Hepatocyte (in vitro differentiated cells): ENCODE measurements at regions not wholly inside any gene's neighbourhood (a gene's known extent, or its start where the extent isn't known, plus 50 kb on each side); places are given as distances from the start of the nearest gene placed in this dataset.

Experiments
- DNase-seq: peaks from one replicate; pipeline ENCODE4 v3.0.0-alpha.2; 2016; ENCODE audit warnings: low spot score
- H2AFZ ChIP-seq: fragments of 200-600 bp; sonication (generic); 2 replicates; pipeline ENCODE4 v1.6.0; 2016; ENCODE audit warnings: antibody characterized with exemption, mild to moderate bottlenecking
- H3K27ac ChIP-seq: fragments of 200-600 bp; sonication (generic); 2 replicates; pipeline ENCODE4 v1.5.1; 2016; ENCODE audit warnings: mild to moderate bottlenecking
- H3K27me3 ChIP-seq: fragments of 200-600 bp; sonication (generic); 2 replicates; pipeline ENCODE4 v1.6.1; 2016
- H3K36me3 ChIP-seq: fragments of 200-600 bp; sonication (generic); replicated peaks from 2 replicates; pipeline ENCODE4 v1.5.1; 2016; ENCODE audit warnings: low read depth; ENCODE audit not compliant: insufficient read depth
- H3K4me1 ChIP-seq: fragments of 200-600 bp; sonication (generic); 2 replicates; pipeline ENCODE4 v1.5.1; 2016; ENCODE audit warnings: mild to moderate bottlenecking, moderate library complexity; ENCODE audit not compliant: insufficient read depth
- H3K4me2 ChIP-seq: fragments of 200-600 bp; sonication (generic); 2 replicates; pipeline ENCODE4 v1.6.0; 2016
- H3K4me3 ChIP-seq: fragments of 200-600 bp; sonication (generic); 2 replicates; pipeline ENCODE4 v1.5.1; 2016; ENCODE audit warnings: mild to moderate bottlenecking
- H3K79me2 ChIP-seq: fragments of 200-600 bp; sonication (generic); 2 replicates; pipeline ENCODE4 v1.6.0; 2017; ENCODE audit warnings: mild to moderate bottlenecking
- H3K9me2 ChIP-seq: fragments of 200-600 bp; sonication (generic); replicated peaks from 2 replicates; pipeline ENCODE4 v1.6.0; 2017; ENCODE audit warnings: mild to moderate bottlenecking; ENCODE audit not compliant: insufficient read depth
- H3K9me3 ChIP-seq: fragments of 200-600 bp; sonication (generic); 2 replicates; pipeline ENCODE4 v1.5.1; 2016; ENCODE audit warnings: low read depth, mild to moderate bottlenecking
- H4K20me1 ChIP-seq: fragments of 200-600 bp; sonication (generic); 2 replicates; pipeline ENCODE4 v1.6.0; 2016; ENCODE audit warnings: mild to moderate bottlenecking; ENCODE audit not compliant: insufficient read depth, poor library complexity, severe bottlenecking
- EZH2 ChIP-seq: fragments of 200-600 bp; sonication (generic); IDR thresholded peaks from 2 replicates; pipeline ENCODE4 v1.6.1; 2016; ENCODE audit warnings: antibody characterized with exemption, mild to moderate bottlenecking, borderline replicate concordance
- EZH2phosphoT487 ChIP-seq: fragments of 200-600 bp; sonication (generic); IDR thresholded peaks from one replicate; pipeline ENCODE4 v1.6.1; 2018; ENCODE audit warnings: antibody characterized with exemption, mild to moderate bottlenecking, low read depth, moderate library complexity; ENCODE audit not compliant: unreplicated experiment, severe bottlenecking
- WGBS: methylation state at CpG from one replicate; pipeline ENCODE4 v1.1.6; 2016; ENCODE audit warnings: low lambda C conversion rate; ENCODE audit errors: missing lambda C conversion rate; 5-methylcytosine and 5-hydroxymethylcytosine counted together
- TF ChIP-seq, protein P1 (sequence below): fragments of 200-600 bp; sonication (generic); IDR thresholded peaks from 2 replicates; pipeline ENCODE4 v1.5.1; 2016; ENCODE audit warnings: antibody characterized with exemption, mild to moderate bottlenecking; ENCODE audit not compliant: poor library complexity

DNA sequence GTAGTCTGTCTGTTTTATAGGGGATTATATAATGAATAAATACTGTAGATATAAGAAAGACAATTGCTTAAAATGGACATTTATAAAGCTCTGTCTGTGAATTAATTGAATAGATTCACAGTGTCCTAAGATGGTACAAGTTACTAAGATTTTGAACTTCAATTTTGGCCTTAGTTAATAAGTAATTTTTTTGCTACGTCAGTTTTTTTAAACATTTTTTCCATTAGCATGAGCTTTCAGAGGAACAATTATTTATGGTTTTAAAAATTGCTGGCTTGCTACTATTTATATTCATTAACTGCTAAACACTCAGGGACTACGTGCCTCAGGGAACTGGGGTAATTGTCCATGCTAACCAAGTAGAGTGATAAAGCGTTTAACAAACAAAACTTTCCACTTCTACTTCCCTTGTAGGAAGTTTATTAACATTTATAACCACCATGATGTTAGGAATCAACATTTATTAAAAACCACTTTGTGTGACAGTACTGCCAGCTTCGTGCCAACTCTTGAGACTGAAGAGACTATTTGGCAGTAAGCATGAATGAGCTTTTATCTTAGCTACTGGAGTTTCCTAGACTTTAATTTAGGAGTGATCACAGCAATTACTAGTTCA is 65.4 kb upstream of the PTGS2 start:
- Histone ChIP-seq H3K79me2 (no peaks in the 10 kb centered on the region), H3K9me3 (no peaks in the 10 kb centered on the region), H3K9me2 (no peaks in the 10 kb centered on the region), H3K4me1 (no peaks in the 10 kb centered on the region), H4K20me1 (no peaks in the 10 kb centered on the region), H2AFZ (no peak overlapping the region), H3K4me3 (no peak overlapping the region), H3K27ac (no peak overlapping the region), H3K4me2 (no peak overlapping the region), H3K27me3 (peaks cover 3% of the 10 kb centered on the region), H3K36me3 (no peaks in the 10 kb centered on the region)
- no peak for DNase-seq
- 77% methylated on average over 4 of the region's 4 CpGs for WGBS
- TF ChIP-seq, protein P1, sequence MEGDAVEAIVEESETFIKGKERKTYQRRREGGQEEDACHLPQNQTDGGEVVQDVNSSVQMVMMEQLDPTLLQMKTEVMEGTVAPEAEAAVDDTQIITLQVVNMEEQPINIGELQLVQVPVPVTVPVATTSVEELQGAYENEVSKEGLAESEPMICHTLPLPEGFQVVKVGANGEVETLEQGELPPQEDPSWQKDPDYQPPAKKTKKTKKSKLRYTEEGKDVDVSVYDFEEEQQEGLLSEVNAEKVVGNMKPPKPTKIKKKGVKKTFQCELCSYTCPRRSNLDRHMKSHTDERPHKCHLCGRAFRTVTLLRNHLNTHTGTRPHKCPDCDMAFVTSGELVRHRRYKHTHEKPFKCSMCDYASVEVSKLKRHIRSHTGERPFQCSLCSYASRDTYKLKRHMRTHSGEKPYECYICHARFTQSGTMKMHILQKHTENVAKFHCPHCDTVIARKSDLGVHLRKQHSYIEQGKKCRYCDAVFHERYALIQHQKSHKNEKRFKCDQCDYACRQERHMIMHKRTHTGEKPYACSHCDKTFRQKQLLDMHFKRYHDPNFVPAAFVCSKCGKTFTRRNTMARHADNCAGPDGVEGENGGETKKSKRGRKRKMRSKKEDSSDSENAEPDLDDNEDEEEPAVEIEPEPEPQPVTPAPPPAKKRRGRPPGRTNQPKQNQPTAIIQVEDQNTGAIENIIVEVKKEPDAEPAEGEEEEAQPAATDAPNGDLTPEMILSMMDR, result no peak
- TF ChIP-seq EZH2 (no peak), EZH2phosphoT487 (no peak)

DNA sequence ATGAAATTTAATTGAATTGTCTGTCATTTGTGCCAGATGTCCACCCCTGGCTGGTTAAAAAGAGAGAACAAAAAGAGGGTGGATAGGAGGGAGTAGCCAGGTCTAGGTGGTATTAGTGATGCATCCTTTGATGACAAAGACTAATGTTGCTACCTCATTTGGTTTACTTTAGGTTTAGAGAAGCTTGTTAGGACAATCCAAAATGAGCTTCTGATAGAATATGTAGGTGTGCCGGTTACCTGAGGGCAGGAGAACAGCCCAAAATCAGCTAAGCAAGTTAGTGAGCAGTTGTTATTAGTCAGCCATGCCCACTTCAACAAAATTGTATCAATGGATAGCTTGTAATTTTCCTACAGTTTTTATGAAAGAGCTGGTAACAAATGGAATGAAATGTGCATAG is 61.4 kb upstream of the PTGS2 start:
- WGBS, result 78% methylated on average over 1 of the region's 1 CpG
- H3K36me3 ChIP-seq, result no peaks in the 10 kb centered on the region
- no peak overlapping the region for H3K4me2 ChIP-seq

DNA sequence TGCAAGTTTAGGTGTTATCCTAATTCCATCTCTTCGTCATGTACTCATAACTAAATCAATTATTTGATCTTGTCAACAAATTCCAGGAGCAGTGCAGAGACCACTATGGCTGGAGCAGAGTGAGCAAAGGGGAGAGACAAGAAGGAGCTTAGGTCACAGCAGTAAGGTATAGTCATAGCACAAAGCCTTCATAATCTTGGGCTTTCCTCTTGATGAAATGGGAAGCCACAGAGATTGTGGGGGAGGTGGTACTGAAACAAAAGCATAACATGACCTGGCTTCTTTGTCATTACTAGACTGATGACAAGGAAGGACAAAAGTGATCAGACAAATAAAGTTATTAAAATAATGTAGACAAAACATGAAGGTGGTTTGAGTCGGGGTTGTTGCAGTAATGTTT is 60.1 kb upstream of the PTGS2 start:
- no peaks in the 10 kb centered on the region for H3K79me2 ChIP-seq
- no peak overlapping the region for H2AFZ ChIP-seq
- no peaks in the 10 kb centered on the region for H3K36me3 ChIP-seq
- no peak overlapping the region for H3K27ac ChIP-seq
- 91% methylated on average over 2 of the region's 2 CpGs for WGBS
- H3K9me3 ChIP-seq, result no peaks in the 10 kb centered on the region
- no peak overlapping the region for H3K4me2 ChIP-seq
- DNase-seq, result no peak
- H3K4me1 ChIP-seq, result no peaks in the 10 kb centered on the region
- no peak for TF ChIP-seq EZH2
- no peak for TF ChIP-seq EZH2phosphoT487
- TF ChIP-seq, protein P1, result no peak
- no peaks in the 10 kb centered on the region for H3K9me2 ChIP-seq
- H4K20me1 ChIP-seq, result no peaks in the 10 kb centered on the region
- H3K4me3 ChIP-seq, result no peak overlapping the region
- peaks cover 2% of the 10 kb centered on the region for H3K27me3 ChIP-seq

More for the DNA sequence above, 61.4 kb upstream of the PTGS2 start:
- Histone ChIP-seq H3K27me3 (peaks cover 3% of the 10 kb centered on the region), H3K9me3 (no peaks in the 10 kb centered on the region), H3K4me3 (no peak overlapping the region), H3K9me2 (no peaks in the 10 kb centered on the region), H3K79me2 (no peaks in the 10 kb centered on the region), H2AFZ (no peak overlapping the region), H3K4me1 (no peaks in the 10 kb centered on the region), H3K27ac (no peak overlapping the region), H4K20me1 (no peaks in the 10 kb centered on the region)
- DNase-seq, result no peak
- no peak for TF ChIP-seq EZH2phosphoT487
- no peak for TF ChIP-seq EZH2
- TF ChIP-seq, protein P1, result no peak

DNA sequence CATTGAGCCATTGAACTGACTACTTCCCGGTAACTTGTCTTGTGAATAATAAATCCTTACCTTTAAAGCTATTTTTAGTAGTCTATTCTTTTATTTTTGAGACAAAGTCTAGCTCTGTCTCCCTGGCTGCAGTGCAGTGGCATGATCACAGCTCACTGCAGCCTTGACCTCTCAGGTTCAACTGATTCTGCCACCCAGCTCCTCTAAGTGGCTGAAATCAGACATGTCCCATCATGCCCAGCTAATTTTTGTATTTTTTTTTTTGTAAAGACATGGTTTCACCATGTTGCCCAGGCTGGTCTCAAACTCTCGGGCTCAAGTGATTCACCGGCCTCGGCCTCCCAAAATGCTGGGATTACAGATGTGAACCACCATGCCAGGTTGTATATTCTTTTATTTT is 59.3 kb upstream of the PTGS2 start:
- Histone ChIP-seq H2AFZ (no peak overlapping the region), H3K9me2 (no peaks in the 10 kb centered on the region), H3K9me3 (no peaks in the 10 kb centered on the region), H3K4me1 (no peaks in the 10 kb centered on the region), H3K4me3 (no peak overlapping the region), H3K79me2 (no peaks in the 10 kb centered on the region), H3K4me2 (no peak overlapping the region), H3K36me3 (no peaks in the 10 kb centered on the region), H3K27me3 (no peaks in the 10 kb centered on the region), H4K20me1 (no peaks in the 10 kb centered on the region), H3K27ac (no peak overlapping the region)
- no peak for DNase-seq
- 96% methylated on average over 4 of the region's 4 CpGs for WGBS
- no peak for TF ChIP-seq EZH2
- TF ChIP-seq, protein P1, result no peak
- TF ChIP-seq EZH2phosphoT487, result no peak
